KBM-7 (cell line): ENCODE measurements at regions not wholly inside any gene's neighbourhood (a gene's known extent, or its start where the extent isn't known, plus 50 kb on each side); places are given as distances from the start of the nearest gene placed in this dataset.
"Not testable (repeated sequence)": the region's sequence is repeated elsewhere in the genome, so short reads cannot be mapped to it uniquely, and the experiment has no call there.

ENCODE experiments used
- DNase-seq: peaks from one replicate; pipeline ENCODE4 v3.0.0-alpha.2; 2015
- in situ Hi-C: fragments of 300-500 bp; cut with MboI; formaldehyde crosslinking; loops from 2 replicates; pipeline ENCODE4 v1.14.3; 2020; ENCODE audit warnings: low sequenced_read_pairs, low pct_unique_long_range_greater_than_20kb, mixed read lengths

DNA sequence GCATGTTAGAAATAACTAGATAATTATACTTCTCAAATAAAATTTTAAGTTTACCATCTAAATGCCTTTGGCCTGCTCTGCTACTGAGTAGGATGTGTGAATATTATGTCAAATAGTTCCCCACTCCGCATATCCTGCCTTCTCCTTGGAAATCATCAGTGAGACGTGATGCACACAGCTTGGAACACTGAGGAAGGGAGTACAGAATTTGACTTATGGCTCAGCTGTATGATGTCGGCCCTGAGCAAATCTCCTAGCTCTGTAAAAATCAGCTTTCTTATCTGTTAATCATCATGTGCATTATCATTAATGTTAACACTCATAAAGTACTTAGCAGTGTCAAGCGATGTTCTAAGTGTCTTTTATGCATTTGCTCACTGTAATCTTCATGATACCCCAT lies 241.0 kb upstream of the ANKRD50 start:
- no peak for DNase-seq
- in situ Hi-C loops = no loop called here

- in situ Hi-C loops = no loop called here
- no peak for DNase-seq
These were observed 240.5 kb upstream of the ANKRD50 start for GRCh38 chr4:124953061-124953460.

DNA sequence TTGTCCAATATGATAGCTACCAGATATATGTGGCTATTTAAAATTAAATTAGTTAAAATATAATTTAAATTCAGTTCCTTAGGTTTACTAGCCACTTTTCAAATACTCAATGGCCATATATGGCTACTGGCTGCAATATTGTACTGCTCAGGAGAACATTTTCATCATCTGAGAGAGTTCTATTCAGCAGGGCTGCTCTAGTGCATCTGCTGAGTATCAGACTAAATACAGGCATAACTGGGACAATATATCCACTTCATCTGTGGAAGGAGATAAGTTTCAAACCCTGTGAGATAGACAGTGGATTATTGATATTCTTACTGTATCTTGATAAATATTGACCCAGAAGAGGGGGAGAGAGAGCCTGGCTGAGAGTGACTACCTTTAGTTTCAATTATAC lies 240.1 kb upstream of the ANKRD50 start:
- in situ Hi-C loops = no loop called here
- DNase-seq = no peak

DNA sequence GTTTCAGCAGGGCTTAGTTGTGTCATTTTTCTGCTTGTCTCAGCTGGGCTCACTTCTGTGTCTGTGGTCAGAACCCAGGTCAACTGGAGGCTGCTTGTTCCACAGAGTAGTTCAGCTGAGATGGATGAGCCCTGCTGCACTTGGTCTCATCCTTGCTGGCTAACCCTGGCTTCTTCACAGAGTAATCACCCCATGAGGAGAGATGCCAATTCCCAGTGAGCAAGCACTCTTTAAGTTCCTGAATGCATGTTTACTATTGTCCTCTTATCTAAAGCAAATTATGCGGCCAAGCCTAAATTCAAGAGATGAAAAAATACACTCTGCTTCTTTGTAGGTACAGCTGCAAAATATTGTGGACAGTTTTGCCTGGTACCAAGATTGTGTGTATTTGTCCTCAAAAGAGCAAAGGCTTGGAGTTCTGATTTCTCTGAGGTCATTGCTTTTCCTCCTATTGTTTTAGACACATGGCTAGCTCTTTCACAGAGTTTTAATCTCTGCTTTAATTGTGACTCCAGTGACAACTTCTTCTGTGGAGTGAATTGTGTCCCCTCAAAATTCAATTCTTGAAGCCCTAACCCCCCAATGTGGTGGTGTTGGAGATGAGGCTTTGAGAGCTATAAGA lies 236.6 kb upstream of the ANKRD50 start:
- DNase-seq = no peak
- in situ Hi-C loops = no loop called here

DNA sequence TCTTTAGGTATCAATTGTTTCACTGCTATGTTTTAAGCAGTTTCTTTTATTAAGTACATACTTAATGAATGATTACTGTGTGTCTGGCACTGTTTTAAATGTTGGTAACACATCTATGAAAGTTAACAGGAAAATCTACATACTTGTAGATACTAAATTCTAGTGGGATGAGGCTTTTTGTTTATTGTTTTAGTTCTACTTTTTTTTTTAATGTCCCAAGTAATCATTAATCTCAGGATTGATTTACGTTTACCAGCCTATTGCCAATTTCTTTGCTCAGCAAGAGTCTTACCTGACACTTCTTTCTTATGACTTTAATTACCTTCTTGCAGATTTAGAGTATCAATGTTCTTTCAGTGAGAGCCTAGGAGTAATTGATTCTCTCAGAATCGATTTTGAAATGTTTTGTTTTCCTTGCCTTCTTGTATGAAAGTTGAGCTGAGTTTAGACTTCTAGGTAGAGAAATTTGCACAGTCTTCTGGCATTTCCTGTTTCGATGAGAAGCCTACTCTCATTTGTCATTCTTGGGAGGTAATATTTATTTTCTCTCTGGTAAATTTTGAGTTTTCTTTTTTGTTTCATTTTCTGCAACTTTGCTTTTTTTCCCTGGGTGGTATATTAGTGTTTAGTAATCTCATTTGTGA lies 235.2 kb upstream of the ANKRD50 start:
- no peak for DNase-seq
- in situ Hi-C loops = no loop called here

GRCh38 chr4:124946696-124947095 lies 234.2 kb upstream of the ANKRD50 start:
- in situ Hi-C loops = no loop called here
- DNase-seq = no peak

DNA sequence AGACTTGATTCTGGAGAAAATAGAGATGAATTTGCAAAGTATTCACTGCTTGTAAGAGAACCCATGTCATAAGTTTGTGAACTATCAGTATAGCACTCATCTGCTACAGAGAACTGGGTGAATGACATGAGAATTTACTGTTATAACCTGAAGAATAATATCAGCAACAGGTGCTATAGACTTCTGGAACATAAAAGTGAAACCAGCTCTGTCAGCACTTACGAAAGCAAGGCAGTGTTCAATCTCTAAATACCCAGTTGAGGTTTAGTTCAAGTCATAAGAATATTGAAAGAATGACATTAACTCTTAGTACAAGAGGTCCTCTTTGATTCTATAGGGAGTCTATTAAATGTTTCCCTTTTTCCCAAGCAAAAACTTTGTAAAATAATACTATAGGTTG lies 232.9 kb upstream of the ANKRD50 start:
- in situ Hi-C loops = no loop called here
- no peak for DNase-seq

- no peak for DNase-seq
- in situ Hi-C loops = no loop called here
These were observed 231.4 kb upstream of the ANKRD50 start for GRCh38 chr4:124943938-124944337.

GRCh38 chr4:124943145-124943889 lies 230.8 kb upstream of the ANKRD50 start:
- no peak for DNase-seq
- in situ Hi-C loops = no loop called here

GRCh38 chr4:124941267-124941666 lies 228.7 kb upstream of the ANKRD50 start:
- no peak for DNase-seq
- in situ Hi-C loops = no loop called here

- in situ Hi-C loops = no loop called here
- no peak for DNase-seq
These were observed 227.9 kb upstream of the ANKRD50 start for GRCh38 chr4:124940387-124940786.

DNA sequence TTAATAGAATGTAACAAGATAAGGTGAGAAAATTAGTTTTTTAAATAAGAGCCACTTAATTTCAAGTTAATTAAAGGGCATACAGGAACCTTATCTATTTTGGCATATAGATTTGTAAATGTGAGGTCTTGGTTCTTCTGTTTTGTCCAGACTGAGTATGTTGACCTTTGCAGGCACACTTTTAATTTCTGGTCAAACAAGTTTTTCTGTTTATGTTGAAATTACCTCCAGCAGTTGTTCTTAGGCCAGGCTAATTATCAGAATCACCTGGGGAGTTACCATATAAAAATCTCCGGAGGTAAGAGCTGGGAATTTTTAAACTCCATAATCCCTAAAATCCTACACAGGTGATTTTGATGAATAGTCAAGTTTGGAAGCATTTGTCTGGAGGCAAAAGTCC lies 227.4 kb upstream of the ANKRD50 start:
- in situ Hi-C loops = no loop called here

DNA sequence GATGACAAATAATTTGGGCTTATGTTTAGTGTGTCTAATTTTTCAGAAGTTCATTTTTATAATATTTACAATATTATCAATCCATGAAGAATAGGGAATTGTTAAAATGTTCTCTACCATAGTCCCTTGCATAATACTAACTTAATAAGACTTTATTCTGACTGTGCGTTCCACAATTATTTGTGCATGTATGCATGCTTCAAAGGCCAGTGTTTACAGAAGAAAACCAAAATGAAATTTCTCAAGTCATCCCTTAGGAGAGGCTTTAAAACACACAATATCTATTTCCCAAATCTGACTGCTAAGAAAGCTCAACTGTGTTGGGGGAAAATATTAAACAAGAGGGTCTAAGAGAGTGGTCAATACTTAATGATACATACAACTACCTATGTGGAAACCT lies 226.3 kb upstream of the ANKRD50 start:
- DNase-seq = no peak
- in situ Hi-C loops = no loop called here

More for the DNA sequence above, 227.4 kb upstream of the ANKRD50 start:
- DNase-seq = no peak

- DNase-seq = no peak
- in situ Hi-C loops = no loop called here
These were observed 225.5 kb upstream of the ANKRD50 start for GRCh38 chr4:124937993-124938392.

DNA sequence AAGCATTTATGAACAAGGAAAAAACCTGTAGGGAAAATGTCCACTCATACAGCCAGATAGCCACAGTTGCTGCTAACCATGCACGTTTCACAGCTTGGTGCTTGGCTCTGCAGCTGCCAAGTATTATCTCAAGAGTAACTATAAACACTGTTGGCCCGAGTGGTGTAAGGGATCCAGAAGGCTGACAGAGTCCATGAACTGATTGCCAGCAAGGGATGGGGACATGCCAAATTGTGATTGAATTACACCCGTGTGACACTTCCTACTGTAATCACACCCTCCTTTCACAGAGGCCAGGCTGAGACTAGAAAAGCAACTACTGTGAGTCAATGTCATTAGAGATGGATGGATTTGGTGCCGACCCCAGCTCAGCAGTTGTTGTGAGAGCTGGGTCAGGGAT lies 223.9 kb upstream of the ANKRD50 start:
- in situ Hi-C loops = no loop called here
- no peak for DNase-seq

- in situ Hi-C loops = no loop called here
- DNase-seq = no peak
These were observed 222.4 kb upstream of the ANKRD50 start for GRCh38 chr4:124934916-124935315.

DNA sequence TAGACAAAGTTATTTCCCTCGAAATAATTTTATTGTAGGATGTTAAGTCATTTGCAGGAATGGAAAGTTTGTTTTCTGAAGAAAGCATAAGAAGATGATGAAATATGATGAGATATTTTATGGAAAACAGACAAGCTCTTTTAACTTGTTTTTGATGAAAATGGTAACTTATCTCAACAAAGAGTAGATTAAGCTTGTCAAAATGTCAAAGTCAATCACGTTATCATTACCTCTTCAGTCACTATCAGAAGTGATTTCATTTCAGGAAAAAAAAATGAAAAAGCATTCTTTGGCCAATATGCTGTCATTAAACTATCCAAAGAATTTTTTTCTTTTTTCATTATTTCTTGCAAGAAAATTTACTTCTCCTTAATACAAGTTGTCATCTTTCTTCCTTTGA lies 221.0 kb upstream of the ANKRD50 start:
- DNase-seq = no peak
- in situ Hi-C loops = no loop called here

DNA sequence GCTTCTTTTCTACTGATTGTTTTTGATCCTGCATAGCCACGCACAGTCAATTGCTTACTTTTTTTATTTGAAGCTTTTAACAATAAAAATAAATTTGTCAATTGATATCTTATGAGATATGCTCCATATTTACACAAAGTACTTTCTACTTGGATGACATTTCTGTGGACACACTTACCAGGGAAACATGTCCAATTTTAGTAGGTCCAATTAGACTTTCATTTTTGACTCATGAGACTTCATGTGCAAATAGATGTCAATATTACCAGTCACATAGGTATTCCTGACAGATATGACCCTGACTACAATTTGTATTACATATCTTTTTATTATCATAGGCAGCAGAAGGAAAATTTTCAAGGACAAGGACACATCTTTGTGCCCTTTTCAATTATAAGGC lies 219.9 kb upstream of the ANKRD50 start:
- DNase-seq = no peak
- in situ Hi-C loops = no loop called here

DNA sequence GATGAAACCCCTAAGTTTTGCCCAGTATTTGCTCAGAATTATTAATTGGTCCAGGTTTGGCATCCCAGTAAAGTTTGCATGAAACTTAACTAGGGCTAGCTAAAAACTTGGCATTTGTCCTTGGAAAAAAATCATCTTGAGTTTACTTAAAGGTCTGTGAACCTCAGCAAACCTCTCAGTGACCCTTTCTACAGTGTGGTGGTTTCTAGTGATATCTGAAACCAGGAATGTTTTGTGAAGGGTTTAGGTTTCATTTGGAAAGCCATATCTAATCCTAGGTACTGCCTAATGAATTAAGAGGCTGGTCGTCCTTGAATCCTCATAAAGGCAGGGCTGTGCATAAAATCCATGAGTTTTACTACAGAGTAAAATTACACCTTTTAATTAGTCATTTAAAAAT lies 218.5 kb upstream of the ANKRD50 start:
- no peak for DNase-seq
- in situ Hi-C loops = no loop called here

- in situ Hi-C loops = not testable (repeated sequence)
These were observed 210.2 kb upstream of the ANKRD50 start for GRCh38 chr4:124922748-124923147.

More at GRCh38 chr4:124922748-124923147, 210.2 kb upstream of the ANKRD50 start:
- not testable (repeated sequence) for DNase-seq
